ENCODE measurements at regions not wholly inside any gene's neighbourhood (a gene's known extent, or its start where the extent isn't known, plus 50 kb on each side); places are given as distances from the start of the nearest gene placed in this dataset.

GRCh38 chr16:86894029-86894567, 315.7 kb downstream of the FOXL1 start:
- DNase-seq: no peak

GRCh38 chr16:86894925-86895324, 316.6 kb downstream of the FOXL1 start:
- DNase-seq: no peak

- no peak for DNase-seq
These were observed 317.3 kb downstream of the FOXL1 start for GRCh38 chr16:86895606-86896005.

- DNase-seq: no peak
These were observed 318.6 kb downstream of the FOXL1 start for GRCh38 chr16:86896976-86897375.

- no peak for DNase-seq
These were observed 319.1 kb downstream of the FOXL1 start for GRCh38 chr16:86897486-86897885.

- DNase-seq: no peak
These were observed 320.0 kb downstream of the FOXL1 start for GRCh38 chr16:86898386-86898785.

GRCh38 chr16:86899151-86899550, 320.8 kb downstream of the FOXL1 start:
- DNase-seq: no peak

GRCh38 chr16:86899757-86900156, 321.4 kb downstream of the FOXL1 start:
- peak; percentile 94 for DNase-seq

- peak; percentile 57 for DNase-seq
These were observed 323.1 kb downstream of the FOXL1 start for GRCh38 chr16:86901483-86901882.

- no peak for DNase-seq
These were observed 324.3 kb downstream of the FOXL1 start for GRCh38 chr16:86902656-86903001.

- no peak for DNase-seq
These were observed 324.7 kb downstream of the FOXL1 start for GRCh38 chr16:86903068-86903467.

GRCh38 chr16:86905302-86905701, 327.0 kb downstream of the FOXL1 start:
- no peak for DNase-seq

- DNase-seq: no peak
These were observed 328.3 kb downstream of the FOXL1 start for GRCh38 chr16:86906623-86907022.

GRCh38 chr16:86909359-86910160, 331.2 kb downstream of the FOXL1 start:
- no peak for DNase-seq

- peak; percentile 44 for DNase-seq
These were observed 331.9 kb downstream of the FOXL1 start for GRCh38 chr16:86910161-86910769.

GRCh38 chr16:86911437-86911958, 333.1 kb downstream of the FOXL1 start:
- DNase-seq: no peak

GRCh38 chr16:86913886-86914285, 335.5 kb downstream of the FOXL1 start:
- no peak for DNase-seq

- DNase-seq: no peak
These were observed 336.7 kb downstream of the FOXL1 start for GRCh38 chr16:86914876-86915717.

- DNase-seq: no peak
These were observed 339.4 kb downstream of the FOXL1 start for GRCh38 chr16:86917471-86918365.

- DNase-seq: no peak
These were observed 340.3 kb downstream of the FOXL1 start for GRCh38 chr16:86918637-86919036.

GRCh38 chr16:86919078-86919477, 340.7 kb downstream of the FOXL1 start:
- no peak for DNase-seq

Data from fibroblast of skin of right biceps (primary cell).